ENCODE measurements at regions not wholly inside any gene's neighbourhood (a gene's known extent, or its start where the extent isn't known, plus 50 kb on each side); places are given as distances from the start of the nearest gene placed in this dataset.

- H3K9ac ChIP-seq (replicated peaks in 1 of 4; ENCODE audit: extremely low read depth in 1 of 4, low read depth in 3 of 4, low read length in 3 of 4) = no peak overlapping the region
- no peak overlapping the region for H2BK120ac ChIP-seq (replicated peaks; ENCODE audit: low read depth, low read length)
- no peak overlapping the region for H3K14ac ChIP-seq (ENCODE audit: insufficient read length)
- H3K4me3 ChIP-seq (ENCODE audit: extremely low read depth in 1 of 4, insufficient read depth in 2 of 4, low read depth in 3 of 4, low read length in 4 of 4) = no peak overlapping the region
- H3K4ac ChIP-seq (replicated peaks; ENCODE audit: insufficient read length, low read depth, low read length) = no peak overlapping the region
- ChIA-PET POLR2A (ENCODE audit: partially characterized antibody) (no interaction called here), CTCF (ENCODE audit: partially characterized antibody) (interaction anchor here (1.1 kb wide), 1 partner anchor 10 kb away, joined by 3 read pairs; no protein-coding TSS in a partner anchor)
- H2AFZ ChIP-seq (ENCODE audit: low read length) = no peak overlapping the region; the same call in 1 of the 2 replicates
- H3K23me2 ChIP-seq (ENCODE audit: low read depth, low read length) = no peaks in the 10 kb centered on the region
- H3K36me3 ChIP-seq (ENCODE audit: control insufficient read depth in 2 of 4, insufficient read depth in 4 of 4, low read length in 3 of 4) = no peaks in the 10 kb centered on the region
- no peak overlapping the region for H2BK12ac ChIP-seq (ENCODE audit: low read depth, low read length)
- H4K91ac ChIP-seq (replicated peaks; ENCODE audit: insufficient read length, low read length) = no peak overlapping the region
- TF ChIP-seq YY1 (IDR thresholded peaks at IDR 0.05; ENCODE audit: low read depth, low read length) = no peak
- TF ChIP-seq CREB1 (IDR thresholded peaks at IDR 0.05) = no peak
- no peak for TF ChIP-seq CHD1 (IDR thresholded peaks at IDR 0.05; ENCODE audit: low read depth, low read length)
- TF ChIP-seq SAP30 (IDR thresholded peaks at IDR 0.05; ENCODE audit: insufficient read depth, insufficient replicate concordance, low read length) = no peak
- no peak for TF ChIP-seq RFX5 (IDR thresholded peaks at IDR 0.05; ENCODE audit: borderline replicate concordance, low read depth, low read length)
- TF ChIP-seq SRF (IDR thresholded peaks at IDR 0.05; ENCODE audit: low read depth, low read length) = no peak
- TF ChIP-seq HDAC2 (IDR thresholded peaks at IDR 0.05; ENCODE audit: borderline replicate concordance in 1 of 2, low read depth in 2 of 2, low read length in 2 of 2) = no peak
- TF ChIP-seq TBP (IDR thresholded peaks at IDR 0.05; ENCODE audit: low read depth, low read length) = no peak
- TF ChIP-seq SP1 (IDR thresholded peaks at IDR 0.05; ENCODE audit: low read depth, low read length) = no peak
- no peak for TF ChIP-seq BRCA1 (IDR thresholded peaks at IDR 0.05; ENCODE audit: low read depth, low read length)
- no peak for TF ChIP-seq NRF1 (IDR thresholded peaks at IDR 0.05; ENCODE audit: low read depth, low read length)
- TF ChIP-seq ZNF274 (IDR thresholded peaks at IDR 0.05; ENCODE audit: borderline replicate concordance, extremely low read depth, low read length) = no peak
- TF ChIP-seq RAD21 (IDR thresholded peaks at IDR 0.05 in 1 of 2, conservative IDR thresholded peaks at IDR 0.05 in 1 of 2; ENCODE audit: low read depth in 2 of 2, low read length in 2 of 2) = no peak
- TF ChIP-seq POU5F1 (IDR thresholded peaks at IDR 0.05; ENCODE audit: low read depth, low read length) = no peak
- no peak overlapping the region for H2BK15ac ChIP-seq (ENCODE audit: low read length)
- no peaks in the 10 kb centered on the region for H3K9me3 ChIP-seq (ENCODE audit: insufficient read depth in 2 of 2, low read depth in 1 of 2, low read length in 1 of 2)
- FAIRE-seq (no peak), DNase-seq (ENCODE audit: low read depth in 1 of 2, low spot score in 2 of 2) (no peak)
- H3K79me1 ChIP-seq (ENCODE audit: low read depth, low read length) = no peaks in the 10 kb centered on the region
- H4K8ac ChIP-seq (ENCODE audit: extremely low read depth, insufficient read depth, low read length) = no peak overlapping the region
- H3K23ac ChIP-seq (ENCODE audit: insufficient read length) = no peak overlapping the region
- 94% methylated on average over 13 of the region's 13 CpGs; no CpG with 5 or more reads in 1 of the 2 experiments for WGBS, 2 experiments (ENCODE audit: extremely low coverage in 1 of 2, insufficient coverage in 1 of 2, insufficient read length in 1 of 2, insufficient replicate concordance in 2 of 2, low coverage in 1 of 2, low lambda C conversion rate in 2 of 2, missing lambda C conversion rate in 1 of 2)
- no peak overlapping the region for H3K56ac ChIP-seq (replicated peaks; ENCODE audit: insufficient read length, low read depth, low read length)
- no peak overlapping the region for H3K4me2 ChIP-seq (ENCODE audit: insufficient read depth in 1 of 2, low read depth in 2 of 2, low read length in 2 of 2)
- no peak overlapping the region for H3K27ac ChIP-seq (ENCODE audit: low read depth, low read length)
- H3K27me3 ChIP-seq (replicated peaks in 1 of 4; ENCODE audit: control insufficient read depth in 3 of 4, extremely low read depth in 1 of 4, insufficient read depth in 3 of 4, low read length in 3 of 4) = peaks cover 0 to 2% (median 0%) of the 10 kb centered on the region in 4 experiments; a peak in 1 of 7 replicates
- no peaks in the 10 kb centered on the region for H4K20me1 ChIP-seq (replicated peaks in 1 of 2; ENCODE audit: control insufficient read depth in 1 of 2, insufficient read depth in 2 of 2, low read length in 2 of 2)
- H3K79me2 ChIP-seq (ENCODE audit: control insufficient read depth in 1 of 2, insufficient read depth in 2 of 2, low read length in 2 of 2) = no peaks in the 10 kb centered on the region
- no peak overlapping the region for H2AK5ac ChIP-seq (ENCODE audit: low read depth, low read length)
- no peak overlapping the region for H4K5ac ChIP-seq (ENCODE audit: insufficient read length, low read depth, low read length)
- H3K18ac ChIP-seq (ENCODE audit: extremely low read depth, low read length) = no peak overlapping the region
- H2BK20ac ChIP-seq (ENCODE audit: low read length) = no peak overlapping the region
- no peak overlapping the region for H2BK5ac ChIP-seq (ENCODE audit: low read depth, low read length)
- no peaks in the 10 kb centered on the region for H3K4me1 ChIP-seq (replicated peaks in 1 of 4; ENCODE audit: control insufficient read depth in 3 of 4, insufficient read depth in 4 of 4, low read length in 3 of 4)
Measured at GRCh38 chr4:187335339-187335738, 611.7 kb upstream of the FAT1 start.

Data from H1 (cell line).